ENCODE measurements at regions not wholly inside any gene's neighbourhood (a gene's known extent, or its start where the extent isn't known, plus 50 kb on each side); places are given as distances from the start of the nearest gene placed in this dataset.

DNA sequence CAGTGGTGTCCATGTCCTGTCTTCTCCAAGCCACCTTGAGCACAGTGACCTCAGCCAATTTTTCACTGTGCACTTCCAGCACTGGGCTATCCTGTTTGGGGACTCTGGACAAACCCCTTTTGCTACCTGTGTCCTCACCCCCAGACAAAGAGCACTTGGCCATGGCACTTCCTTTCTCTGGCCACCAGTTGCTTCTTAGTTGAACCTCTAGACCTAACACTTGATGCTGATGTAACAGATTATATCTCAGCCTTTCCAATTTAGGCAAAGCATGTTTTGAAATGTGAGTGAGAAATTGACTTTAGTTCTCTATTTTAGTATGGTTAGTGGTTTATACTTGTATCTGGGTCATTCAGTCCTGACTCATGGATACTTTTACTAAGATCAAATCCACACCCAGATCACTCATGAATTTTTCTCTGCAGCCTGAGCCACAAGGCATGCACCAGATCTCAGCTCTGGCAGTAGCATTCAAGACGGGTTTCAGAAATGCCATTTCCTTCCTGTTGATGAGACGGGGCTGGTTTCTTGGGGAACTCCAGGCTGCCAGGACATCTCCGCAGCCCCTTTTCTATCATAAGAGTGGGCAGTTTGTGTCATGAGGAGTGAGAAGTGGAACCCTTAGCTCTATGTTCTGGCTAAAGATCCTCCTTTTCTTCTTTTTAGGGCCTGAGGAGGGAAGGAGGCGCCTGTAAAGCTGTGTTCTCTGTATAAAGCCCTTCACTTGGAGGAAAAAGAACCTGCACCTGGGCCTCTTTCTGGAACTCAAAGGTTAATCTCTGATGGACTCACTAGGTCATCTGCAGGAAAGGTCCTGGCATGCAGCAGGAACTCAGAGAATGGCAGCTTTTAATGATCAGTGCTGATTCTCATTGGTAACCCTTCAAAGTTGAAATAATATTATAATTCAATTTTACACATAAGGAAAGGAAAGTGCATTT is 185.6 kb upstream of the TENM4 start:
- WGBS, 4 donors, result 55 to 75% (median 57%) methylated on average over 4 of the region's 4 CpGs
- ATAC-seq (no peak), DNase-seq (no peak)
- intact Hi-C loops (cut with DNase I), result no loop called here
- Histone ChIP-seq H3K4me3 (no peak overlapping the region), H3K36me3 (no peaks in the 10 kb centered on the region), H3K27me3 (no peaks in the 10 kb centered on the region), H3K4me1 (no peaks in the 10 kb centered on the region), H3K9me3 (peaks cover 0 to 7% (median 0%) of the 10 kb centered on the region in 12 donors), H3K27ac (no peak overlapping the region)
- TF ChIP-seq, protein P1, sequence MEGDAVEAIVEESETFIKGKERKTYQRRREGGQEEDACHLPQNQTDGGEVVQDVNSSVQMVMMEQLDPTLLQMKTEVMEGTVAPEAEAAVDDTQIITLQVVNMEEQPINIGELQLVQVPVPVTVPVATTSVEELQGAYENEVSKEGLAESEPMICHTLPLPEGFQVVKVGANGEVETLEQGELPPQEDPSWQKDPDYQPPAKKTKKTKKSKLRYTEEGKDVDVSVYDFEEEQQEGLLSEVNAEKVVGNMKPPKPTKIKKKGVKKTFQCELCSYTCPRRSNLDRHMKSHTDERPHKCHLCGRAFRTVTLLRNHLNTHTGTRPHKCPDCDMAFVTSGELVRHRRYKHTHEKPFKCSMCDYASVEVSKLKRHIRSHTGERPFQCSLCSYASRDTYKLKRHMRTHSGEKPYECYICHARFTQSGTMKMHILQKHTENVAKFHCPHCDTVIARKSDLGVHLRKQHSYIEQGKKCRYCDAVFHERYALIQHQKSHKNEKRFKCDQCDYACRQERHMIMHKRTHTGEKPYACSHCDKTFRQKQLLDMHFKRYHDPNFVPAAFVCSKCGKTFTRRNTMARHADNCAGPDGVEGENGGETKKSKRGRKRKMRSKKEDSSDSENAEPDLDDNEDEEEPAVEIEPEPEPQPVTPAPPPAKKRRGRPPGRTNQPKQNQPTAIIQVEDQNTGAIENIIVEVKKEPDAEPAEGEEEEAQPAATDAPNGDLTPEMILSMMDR (IDR thresholded peaks at IDR 0.05), result no peak
- TF ChIP-seq POLR2A (IDR thresholded peaks at IDR 0.05), result no peak

DNA sequence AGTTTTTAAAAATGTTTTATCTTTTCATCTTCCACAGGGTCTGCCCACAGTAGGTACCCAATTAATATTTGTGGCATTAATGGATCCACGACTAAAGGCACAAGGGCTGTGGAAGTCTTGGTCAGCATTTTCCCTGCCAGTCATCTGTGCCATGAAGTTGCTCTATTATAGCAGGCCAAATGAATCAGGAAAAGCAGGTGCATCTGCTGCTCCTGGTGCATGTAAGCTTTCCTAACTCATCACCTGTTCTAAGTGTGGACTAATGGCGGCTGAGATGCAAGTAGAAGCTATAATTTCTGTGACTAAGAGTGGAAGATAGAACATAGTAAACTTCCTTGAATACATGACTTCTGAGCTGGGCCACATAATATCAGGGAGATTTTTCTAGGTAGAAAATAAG is 182.5 kb upstream of the TENM4 start:
- Histone ChIP-seq H3K27ac (no peak overlapping the region), H3K36me3 (no peaks in the 10 kb centered on the region), H3K4me3 (no peak overlapping the region), H3K9me3 (peaks cover 0 to 4% (median 0%) of the 10 kb centered on the region in 12 donors), H3K27me3 (no peaks in the 10 kb centered on the region), H3K4me1 (no peaks in the 10 kb centered on the region)
- DNase-seq (no peak), ATAC-seq (no peak)
- TF ChIP-seq, protein P1 (IDR thresholded peaks at IDR 0.05), result no peak
- TF ChIP-seq POLR2A (IDR thresholded peaks at IDR 0.05), result no peak
- 83 to 86% (median 84%) methylated on average over 2 of the region's 2 CpGs for WGBS, 4 donors
- intact Hi-C loops (cut with DNase I), result no loop called here

DNA sequence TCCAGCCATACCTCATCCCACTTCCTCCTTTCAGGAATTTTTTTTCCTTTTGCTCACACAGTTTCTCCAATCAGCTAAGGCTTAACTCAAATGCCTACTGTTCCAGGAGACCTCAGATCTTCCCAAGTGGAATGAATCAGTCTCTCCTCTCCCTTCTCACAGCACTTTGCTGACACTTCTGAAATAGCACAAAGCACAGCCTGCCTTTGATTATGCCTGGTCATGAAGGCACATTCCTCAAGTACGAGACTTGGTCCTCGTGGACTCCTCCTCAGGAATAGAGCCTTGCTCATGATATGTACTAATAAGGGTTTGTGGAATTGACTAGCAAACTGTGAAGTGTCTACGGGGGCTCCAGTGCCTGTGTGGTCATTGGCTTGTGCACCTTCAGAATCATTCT is 176.7 kb upstream of the TENM4 start:
- WGBS, 4 donors, result 39 to 44% (median 42%) methylated on average over 3 of the region's 3 CpGs
- TF ChIP-seq POLR2A (IDR thresholded peaks at IDR 0.05), result no peak
- TF ChIP-seq, protein P1 (IDR thresholded peaks at IDR 0.05), result no peak
- Histone ChIP-seq H3K9me3 (no peaks in the 10 kb centered on the region), H3K27ac (no peak overlapping the region), H3K36me3 (no peaks in the 10 kb centered on the region), H3K4me3 (no peak overlapping the region), H3K27me3 (no peaks in the 10 kb centered on the region), H3K4me1 (no peaks in the 10 kb centered on the region)
- intact Hi-C loops (cut with DNase I), result loop anchor here in 1 of 10 donors (5.0 kb wide), 1 partner anchor 535 kb away; no protein-coding TSS in a partner anchor
- ATAC-seq (no peak), DNase-seq (no peak)

- Histone ChIP-seq H3K4me1 (no peaks in the 10 kb centered on the region), H3K9me3 (no peaks in the 10 kb centered on the region), H3K27me3 (no peaks in the 10 kb centered on the region), H3K4me3 (no peak overlapping the region), H3K36me3 (no peaks in the 10 kb centered on the region), H3K27ac (no peak overlapping the region)
- DNase-seq, result no peak
- no peak for ATAC-seq
- intact Hi-C loops (cut with DNase I), result loop anchor here in 1 of 10 donors (5.0 kb wide), 1 partner anchor 536 kb away; no protein-coding TSS in a partner anchor
- TF ChIP-seq POLR2A (IDR thresholded peaks at IDR 0.05), result no peak
- TF ChIP-seq, protein P1 (IDR thresholded peaks at IDR 0.05), result no peak
- WGBS, 4 donors, result 64 to 77% (median 70%) methylated on average over 3 of the region's 3 CpGs
Measured at GRCh38 chr11:79616392-79616851, 175.6 kb upstream of the TENM4 start.

All from heart left ventricle (tissue), 16 donors.